Stimulated activated CD4-positive, alpha-beta T cell treated with anti-CD3 and anti-CD28 coated beads, Interleukin-2, amount 100 ng/mL, for 24 hours (primary cell): ENCODE measurements at regions not wholly inside any gene's neighbourhood (a gene's known extent, or its start where the extent isn't known, plus 50 kb on each side); places are given as distances from the start of the nearest gene placed in this dataset.
"Not testable (repeated sequence)": the region's sequence is repeated elsewhere in the genome, so short reads cannot be mapped to it uniquely, and the experiment has no call there.

Source experiments
- DNase-seq, 2 donors: peaks; one replicate each; pipeline ENCODE4 v3.0.0-alpha.2; 2020

DNA sequence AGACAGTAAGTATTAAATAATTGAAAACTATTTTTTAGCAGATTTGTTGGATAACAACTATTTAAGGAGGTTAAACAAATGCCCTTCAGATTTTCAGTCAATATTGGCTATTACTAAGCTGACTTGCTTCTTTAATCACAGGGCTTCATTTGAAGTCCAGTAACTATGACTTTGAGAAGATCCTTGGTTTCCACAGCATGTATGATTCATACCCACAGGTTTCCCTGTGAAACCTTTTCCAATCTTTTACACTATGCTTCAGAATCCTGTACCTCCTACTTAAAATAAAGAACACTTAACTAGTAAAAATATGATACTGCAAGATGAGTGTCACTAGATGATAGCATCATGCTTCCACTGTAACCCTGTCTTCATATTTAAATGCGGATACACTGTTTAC lies 211.9 kb downstream of the SPATA31A1 start:
- DNase-seq: not testable (repeated sequence)

DNA sequence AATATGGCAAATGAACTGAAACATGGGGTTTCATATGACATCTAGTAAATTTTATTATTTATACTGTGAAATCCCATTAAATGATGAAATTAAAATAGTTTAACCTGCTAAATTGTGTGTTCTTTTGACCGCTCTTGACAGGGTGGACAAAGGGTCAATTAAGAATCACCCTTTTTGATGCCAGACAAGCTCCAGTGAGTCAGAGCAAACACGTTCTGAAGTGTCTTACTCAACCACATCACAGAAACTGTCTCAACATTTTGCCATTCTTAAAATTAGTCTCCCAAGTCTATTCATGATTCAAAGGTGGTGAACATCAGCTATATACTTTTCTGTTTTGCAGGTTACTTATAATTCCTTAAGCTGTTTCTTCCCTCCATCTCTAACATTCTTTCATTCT lies 213.4 kb downstream of the SPATA31A1 start:
- not testable (repeated sequence) for DNase-seq

DNA sequence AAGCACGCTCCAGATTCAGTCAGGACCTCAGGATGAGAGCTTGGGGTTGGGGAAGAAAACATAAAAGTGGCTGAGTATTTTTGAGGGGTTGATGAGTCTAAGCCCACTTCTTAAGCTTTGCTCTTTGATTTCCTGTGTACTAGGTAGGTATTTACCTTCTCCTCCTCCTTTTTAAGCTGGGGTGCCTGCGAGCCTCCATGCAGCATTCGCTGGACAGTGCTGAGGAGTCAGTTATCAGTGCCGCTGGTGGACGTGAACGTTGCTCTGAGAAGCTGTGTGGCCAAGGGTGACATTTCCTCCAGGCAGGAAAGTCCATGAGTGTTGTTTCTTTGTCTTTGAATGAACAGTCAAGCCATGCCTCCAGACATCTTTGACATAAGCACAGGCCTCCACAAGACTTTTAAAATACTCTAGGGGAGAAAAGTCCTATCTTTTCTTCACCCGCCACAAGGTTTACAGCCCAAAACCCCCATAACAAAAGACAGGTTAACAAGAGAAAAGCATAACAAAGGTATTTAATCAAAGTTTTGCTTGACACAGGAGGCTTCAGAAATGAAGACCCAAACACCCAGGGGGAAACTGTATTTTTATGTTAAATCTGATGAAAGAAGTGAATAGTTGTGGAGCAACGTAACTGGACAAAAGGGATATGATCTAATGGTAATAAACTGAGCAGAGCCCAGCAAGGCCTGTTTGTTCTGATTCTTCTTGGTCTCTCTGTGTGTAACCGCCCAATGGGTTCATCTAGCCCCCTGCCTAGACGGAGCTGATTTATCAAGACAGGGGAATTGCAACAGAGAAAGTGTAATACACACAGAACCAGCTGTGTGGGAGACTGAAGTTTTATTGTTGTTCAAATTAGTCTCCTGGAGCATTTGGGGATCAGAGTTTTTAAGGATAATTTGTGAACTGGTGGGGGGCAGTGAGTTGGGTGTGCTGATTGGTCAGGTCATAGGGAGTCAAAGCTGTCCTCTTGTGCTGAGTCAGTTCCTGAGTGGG lies 217.9 kb downstream of the SPATA31A1 start:
- DNase-seq: not testable (repeated sequence)

DNA sequence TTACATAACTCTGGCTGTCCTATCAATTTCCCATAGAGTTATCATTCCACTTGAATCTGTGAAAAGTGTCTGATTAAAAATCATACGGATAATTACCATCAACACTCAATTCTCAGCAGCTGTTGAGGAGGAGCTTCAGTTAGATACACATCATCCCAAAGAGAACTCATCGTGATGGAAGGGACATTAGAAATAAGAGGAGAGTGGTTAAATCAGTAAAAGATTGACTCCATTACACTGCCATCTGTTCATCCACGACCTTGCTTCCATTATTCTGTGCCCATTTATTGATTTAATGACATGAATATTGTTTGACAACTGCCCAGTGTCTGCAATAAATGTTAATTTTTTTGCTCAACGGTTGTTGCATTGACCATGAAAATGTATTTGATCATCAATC lies 223.5 kb downstream of the SPATA31A1 start:
- not testable (repeated sequence) for DNase-seq

DNA sequence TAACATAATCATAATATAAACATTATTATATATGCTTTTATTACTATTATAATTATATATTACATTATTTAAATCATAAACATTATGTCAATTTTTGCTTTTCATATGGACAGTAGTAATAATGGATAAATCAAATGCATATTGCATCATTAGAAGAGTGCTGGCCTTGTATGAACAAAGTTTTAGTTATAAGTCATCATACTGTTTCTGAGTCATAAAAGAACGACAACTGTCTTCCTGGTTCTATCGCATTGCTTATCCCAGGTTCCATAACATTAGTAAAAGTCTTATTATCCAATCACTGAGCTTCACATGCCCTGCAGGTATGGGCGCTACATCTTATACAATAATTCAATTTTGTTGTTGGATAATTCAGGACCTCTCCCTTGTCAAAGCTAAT lies 225.8 kb downstream of the SPATA31A1 start:
- DNase-seq: not testable (repeated sequence)

DNA sequence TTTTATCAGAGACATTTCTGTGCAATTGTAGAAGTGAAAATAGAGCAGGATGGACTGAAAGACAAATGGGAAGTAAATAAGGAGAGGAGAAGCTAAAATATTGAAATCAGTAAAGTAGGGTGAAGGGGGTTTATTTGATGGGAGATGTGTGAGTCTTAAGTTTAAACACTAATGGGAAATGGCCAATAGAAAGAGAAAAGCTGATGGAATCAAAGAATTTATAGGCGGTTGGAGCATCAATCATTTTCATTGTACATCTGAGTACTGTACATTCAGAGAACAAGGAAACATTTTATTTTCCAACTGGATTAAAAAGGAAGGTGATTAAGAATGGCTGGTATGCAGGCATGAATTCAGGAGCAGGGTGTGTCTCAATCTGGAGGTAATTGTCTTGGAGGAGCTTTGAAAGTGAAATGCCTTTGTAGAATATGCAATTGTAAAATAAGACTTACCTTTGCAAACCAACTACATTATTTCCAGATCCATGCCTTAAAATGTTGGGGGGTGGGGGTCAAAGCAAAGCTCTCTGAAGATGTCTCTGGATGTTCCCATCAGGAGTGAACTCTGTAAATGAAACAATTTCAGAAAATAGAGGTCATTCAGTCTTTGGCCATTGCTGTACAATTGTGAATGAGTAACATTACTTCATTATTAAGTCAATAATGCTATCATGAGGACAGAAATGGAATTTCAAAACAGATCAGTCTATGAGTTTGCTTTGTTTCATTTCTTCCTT lies 227.4 kb downstream of the SPATA31A1 start:
- DNase-seq: not testable (repeated sequence)

DNA sequence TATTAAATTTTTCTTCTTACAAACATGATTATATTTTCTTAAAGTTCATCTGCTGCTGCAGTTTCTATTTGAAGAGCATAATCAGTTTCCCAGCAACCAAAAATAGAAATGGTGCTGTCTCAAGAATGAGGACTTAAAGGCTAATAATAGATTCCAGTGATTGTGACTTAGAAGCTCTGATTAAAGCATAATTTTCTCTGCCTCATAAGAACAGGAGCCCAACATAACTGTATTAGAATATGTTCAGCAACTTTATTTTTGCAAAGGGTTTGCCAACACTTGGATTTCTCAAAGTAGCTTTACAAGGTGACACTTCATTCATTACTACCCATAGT lies 227.9 kb downstream of the SPATA31A1 start:
- DNase-seq: not testable (repeated sequence)

DNA sequence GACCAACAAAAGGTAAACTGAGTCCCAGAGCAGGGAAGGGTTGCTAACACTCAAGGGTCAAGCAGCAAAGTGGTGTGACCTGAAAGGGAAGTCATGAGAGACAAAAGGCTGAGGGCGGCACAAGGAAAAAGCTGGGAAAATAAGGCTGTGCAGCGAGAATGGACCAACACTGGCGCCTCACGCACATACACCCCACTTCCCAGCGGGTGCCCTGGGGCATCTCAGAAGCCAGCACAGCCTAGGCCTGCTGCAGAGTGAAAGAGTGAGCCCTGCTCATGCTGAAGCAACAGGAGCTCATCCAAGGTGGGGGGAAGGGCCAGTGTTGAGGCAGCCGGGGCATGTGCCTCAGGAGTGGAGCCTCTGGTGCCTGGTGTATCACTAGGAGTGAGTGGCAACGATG lies 229.8 kb downstream of the SPATA31A1 start:
- not testable (repeated sequence) for DNase-seq

DNA sequence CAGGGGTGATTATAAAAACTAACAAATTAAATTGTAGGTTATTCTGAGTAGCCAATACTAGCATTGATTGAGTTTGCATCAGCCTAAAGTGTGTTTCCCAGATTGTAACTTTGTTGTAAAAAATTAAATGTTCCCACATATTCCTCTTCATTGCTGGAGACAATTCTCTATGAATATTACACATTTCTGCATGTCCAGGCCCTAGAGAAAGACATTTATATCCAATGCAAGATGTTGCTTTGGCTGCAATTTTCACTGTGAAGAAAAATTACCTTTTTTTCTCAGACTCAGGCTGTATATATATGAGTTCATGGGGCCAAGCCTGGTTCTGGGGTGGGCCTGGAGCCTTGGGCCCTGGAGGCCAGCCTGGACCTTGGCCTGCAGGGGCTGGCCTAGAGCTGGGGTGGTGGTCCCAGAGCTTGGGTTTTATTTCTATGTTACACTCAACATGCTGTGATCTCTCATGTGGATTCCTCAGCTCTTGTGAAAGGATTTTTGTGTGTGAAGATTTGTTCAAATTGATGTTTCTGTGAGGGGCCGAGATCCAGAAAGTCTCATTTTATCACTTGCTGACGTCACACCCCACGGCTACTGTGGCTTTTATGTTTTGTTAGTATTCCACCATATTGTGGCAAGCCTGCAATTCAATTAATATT lies 232.5 kb downstream of the SPATA31A1 start:
- DNase-seq: no peak

DNA sequence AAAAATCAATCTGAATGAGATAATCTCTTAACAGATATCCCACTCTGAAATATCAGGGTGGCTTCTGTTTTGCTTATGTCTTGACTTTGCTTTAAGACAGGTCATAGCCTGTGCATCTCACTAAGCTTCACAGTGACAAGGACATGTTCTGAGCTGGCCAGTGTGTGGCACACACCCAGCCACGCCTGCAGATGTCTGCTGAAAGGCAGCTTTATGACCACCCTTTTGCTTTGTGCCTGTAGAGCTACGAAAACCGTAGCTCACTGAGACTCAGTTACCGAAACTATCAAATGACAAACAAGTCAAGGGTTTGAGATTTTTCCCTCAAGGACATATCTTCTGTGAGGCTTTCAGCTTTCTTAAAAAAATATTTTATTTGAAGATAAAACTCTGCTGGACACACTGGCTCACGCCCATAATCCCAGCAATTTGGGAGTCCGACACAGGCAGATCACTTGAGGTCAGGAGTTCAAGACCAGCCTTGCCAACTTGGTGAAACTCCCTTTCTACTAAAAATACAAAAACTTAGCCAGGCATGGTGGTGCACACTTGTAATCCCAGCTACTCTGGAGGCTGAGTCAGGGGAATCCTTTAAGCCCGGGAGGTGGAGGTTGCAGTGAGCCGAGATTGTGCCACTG lies 233.2 kb downstream of the SPATA31A1 start:
- no peak for DNase-seq

DNA sequence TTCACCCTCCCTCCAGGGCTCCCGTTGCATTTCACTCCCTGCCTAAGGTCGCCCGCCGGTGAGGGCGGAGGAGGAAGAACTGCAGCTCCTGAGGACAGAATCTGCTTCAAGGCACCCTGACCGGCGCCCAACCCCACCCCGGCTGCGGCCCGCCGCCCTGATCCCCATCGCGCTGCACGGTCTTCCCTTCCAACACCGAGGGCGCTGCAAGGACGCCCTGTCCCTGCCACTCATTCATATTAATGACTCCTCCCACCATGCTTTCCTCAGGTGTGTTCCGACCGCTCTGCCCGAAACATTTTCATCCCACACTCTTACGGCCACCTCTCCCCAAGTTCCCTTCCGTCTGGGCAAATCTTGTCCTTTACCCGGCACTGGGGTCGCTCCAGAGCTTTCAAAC lies 248.6 kb downstream of the SPATA31A1 start:
- not testable (repeated sequence) for DNase-seq

DNA sequence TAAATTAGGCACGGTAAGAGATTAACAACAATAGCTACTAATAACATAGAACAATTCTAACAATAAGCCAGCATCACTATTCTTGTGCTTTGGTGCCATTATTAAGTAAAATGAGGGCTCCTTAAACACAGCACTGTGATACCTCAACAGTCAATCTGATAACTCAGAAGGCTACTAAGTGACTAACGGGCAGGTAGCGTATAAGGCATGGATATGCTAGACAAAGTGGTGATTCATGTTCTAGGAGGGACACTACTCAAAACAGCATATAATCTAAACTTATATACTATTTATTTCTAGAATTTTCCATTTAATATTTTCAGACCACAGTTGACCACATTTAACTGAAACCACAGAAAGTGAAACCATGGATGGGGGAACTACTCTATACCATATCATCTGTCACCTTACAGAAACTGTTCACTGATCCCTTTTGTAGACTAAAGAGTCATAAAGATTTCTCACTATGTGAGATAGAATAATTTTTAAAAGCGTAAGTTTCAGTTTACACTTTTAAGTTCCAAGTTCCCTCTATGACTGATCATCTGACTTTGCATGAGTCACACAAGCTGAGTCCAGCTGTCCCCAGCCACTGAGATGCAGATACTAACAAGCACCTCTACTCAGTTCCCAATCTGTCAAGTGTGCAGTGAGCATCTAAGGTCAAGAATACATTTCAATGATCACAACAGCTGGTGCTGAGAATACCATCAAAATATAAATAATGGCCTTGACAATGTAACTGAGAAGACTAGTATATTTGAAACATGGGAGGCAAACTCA lies 256.2 kb downstream of the SPATA31A1 start:
- DNase-seq: not testable (repeated sequence)

DNA sequence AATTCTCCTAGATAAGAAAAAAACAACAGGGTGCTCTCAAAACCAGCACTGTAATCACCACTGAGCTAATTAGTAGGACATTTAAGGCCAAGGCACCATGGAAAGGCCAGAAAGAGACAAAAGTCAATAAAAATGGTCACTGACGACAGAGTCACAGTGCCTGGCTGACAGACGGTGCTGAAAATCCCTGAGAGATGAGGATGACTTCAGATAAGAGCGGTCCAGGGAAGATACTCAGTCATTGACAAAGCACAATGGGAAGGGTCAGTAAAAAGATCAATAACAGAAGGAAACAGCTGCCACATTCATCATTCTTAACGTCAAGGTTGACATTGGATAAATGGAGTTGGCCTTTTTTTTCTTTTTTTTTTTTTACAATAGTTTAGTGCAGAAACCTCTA lies 261.0 kb downstream of the SPATA31A1 start:
- DNase-seq: not testable (repeated sequence)

DNA sequence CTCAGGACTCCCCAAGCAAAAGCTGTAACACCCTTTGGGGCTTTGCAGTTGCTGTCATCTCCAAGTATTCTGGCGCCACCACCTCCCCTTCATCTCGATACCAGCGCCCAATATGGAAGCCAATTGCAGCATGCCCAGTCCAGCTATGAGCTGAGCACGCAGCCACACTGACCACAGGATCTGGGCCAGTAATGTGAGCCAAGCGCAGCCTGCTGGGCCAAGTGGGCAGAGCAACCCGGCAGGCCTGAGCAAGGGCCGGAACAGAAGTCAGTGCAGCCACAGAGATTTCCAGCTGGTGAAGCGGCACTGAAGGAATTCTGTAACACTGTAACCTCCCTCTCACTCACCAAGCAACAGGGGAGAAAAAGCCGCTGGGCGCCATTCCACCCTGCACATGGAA lies 268.6 kb downstream of the SPATA31A1 start:
- DNase-seq: not testable (repeated sequence)

DNA sequence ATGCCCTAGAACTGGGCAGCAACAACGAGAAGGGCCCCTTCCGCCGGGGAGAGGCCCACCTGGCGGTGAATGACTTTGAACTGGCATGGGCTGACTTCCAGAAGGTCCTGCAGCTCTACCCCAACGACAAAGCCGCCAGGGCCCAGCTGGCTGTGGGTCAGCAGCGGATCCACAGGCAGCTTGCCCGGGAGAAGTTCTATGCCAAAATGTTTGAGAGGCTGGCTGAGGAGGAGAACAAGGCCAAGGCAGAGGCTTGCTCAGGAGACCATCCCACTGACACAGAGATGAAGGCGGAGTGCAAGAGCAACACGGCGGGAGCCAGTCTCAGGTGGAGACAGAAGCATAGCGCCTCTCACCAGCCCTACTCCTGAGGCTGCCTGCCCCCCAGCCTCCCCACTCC lies 276.6 kb downstream of the SPATA31A1 start:
- DNase-seq: not testable (repeated sequence)

DNA sequence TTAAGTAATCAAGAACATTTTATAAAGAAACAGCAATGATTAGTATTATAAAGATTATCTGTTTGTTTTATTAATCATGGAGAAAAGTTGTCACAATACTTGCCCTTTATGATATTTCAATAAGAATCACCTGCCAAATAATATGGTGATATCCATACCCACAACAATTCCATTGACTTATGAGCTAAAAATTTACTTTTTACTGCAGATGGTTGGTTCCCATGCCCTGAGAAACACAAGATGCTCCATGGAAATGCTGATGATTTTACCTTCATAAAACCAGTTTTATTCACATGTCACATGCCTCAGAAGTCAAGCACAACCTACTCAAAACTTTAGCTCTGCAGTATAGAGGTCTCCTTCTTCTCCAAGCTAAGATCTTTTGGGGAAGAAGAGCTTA lies 293.6 kb downstream of the SPATA31A1 start:
- not testable (repeated sequence) for DNase-seq

DNA sequence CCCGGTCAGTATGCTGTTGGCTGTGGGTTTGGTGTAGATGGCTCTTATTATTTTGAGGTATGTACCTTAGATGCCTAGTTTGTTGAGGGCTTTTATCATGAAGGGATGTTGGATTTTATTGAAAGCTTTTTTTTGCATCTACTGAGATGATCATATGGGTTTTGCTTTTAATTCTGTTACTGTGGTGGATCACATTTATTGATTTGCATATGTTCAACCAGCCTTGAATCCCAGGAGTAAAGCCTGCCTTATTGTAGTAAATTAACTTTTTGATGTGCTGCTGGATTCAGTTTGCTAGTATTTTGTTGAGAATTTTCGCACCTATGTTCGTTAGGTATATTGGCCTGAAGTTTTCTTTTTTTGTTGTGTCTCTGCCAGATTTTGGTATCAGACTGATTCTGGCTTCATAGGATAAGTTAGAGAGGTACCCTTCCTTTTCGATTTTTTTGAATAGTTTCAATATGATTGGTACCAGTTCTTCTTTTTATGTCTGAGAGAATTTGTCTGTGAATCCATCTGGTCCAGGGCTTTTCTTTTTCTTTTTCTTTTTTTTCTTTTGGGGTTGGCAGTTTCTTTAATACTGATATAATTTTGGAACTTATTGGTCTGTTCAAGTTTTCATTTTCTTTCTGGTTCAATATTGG lies 301.6 kb downstream of the SPATA31A1 start:
- DNase-seq: not testable (repeated sequence)

DNA sequence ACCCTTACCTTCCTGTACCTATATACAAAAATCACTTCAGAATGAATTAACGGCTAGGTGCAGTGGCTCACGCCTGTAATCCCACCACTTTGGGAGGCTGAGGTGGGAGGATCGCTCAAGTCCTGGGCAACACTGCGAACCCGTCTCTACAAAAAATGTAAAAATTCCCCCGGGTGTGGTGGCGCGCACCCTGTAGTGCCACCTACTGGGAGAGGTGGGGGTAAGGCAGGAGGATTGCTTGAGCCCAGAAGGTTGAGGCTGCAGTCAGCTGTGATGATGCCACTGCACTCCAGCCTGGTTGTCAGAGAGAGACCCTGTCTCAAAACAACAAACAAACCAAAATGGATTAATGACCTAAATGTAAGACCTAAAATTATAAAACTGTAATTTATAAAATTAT lies 307.6 kb downstream of the SPATA31A1 start:
- not testable (repeated sequence) for DNase-seq

DNA sequence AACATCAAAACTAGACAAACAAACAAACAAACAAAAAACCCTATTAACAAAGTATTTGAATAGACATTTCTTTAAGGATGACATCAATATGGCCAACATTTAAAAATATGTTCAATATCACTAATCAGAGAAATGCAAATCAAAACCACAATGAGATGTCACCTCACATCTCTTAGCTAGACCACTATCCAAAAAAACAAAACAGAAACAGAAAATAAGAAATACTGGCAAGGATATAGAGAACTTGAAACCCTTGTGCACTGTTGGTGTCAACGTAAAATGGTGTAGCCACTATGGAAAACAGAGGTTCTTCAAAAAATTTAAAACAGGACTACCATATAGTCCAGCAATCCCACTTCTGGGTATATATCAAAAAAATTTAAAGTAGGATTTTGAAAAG lies 308.2 kb downstream of the SPATA31A1 start:
- not testable (repeated sequence) for DNase-seq

DNA sequence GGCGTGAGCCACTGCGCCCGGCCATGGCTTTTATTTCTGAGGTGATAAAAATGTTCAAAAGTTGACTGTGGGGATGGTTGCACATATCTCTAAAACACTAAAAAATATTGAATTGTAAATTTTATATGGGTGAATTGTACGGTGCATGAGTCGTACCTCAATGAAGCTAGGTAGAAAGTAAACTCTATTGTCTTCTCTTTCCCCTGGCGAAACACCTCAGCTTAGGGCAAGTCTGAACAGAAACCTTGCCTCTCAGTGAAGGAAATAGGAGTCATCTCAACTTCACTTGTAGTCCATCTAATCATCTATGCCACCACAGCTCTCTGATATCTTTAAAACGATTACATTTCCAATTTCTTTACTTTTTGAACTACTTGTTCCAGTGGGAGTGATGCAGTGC lies 309.6 kb downstream of the SPATA31A1 start:
- not testable (repeated sequence) for DNase-seq

DNA sequence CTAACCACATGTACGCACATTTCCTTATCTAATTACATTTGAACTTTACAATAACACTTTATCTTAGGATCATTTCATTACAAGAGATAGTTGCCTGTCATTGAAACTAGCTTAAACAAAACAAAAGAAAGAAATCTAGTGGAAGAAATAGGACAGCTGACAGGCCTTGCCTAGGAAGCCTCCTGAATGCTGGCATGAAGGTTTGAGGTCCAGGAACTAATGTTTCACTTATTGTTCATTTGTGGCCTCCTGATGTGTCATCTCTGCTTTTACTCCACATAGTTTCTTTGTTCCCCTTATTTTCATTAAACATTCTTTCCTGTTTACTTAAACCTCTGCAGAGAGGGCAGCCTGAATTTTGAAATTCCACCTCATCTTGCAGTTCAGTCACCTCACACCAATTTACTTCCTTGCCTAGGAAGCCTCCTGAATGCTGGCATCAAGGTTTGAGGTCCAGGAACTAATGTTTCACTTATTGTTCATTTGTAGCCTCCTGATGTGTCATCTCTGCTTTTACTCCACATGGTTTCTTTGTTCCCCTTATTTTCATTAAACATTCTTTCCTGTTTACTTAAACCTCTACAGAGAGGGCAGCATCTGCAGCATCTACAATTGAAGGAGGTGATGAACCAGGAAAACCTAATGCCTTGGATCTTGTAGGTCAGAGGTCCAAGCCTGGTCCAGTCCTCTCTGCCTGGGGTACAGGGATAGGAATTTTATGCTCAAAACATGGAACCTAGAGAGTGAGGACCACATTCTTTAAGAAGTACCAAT lies 319.2 kb downstream of the SPATA31A1 start:
- not testable (repeated sequence) for DNase-seq
